SU-DHL-6 (cell line): ENCODE measurements at regions not wholly inside any gene's neighbourhood (a gene's known extent, or its start where the extent isn't known, plus 50 kb on each side); places are given as distances from the start of the nearest gene placed in this dataset.
A peak's percentile ranks its signal among the peaks of the same experiment; 100 is the strongest.
"Not testable (repeated sequence)": the region's sequence is repeated elsewhere in the genome, so short reads cannot be mapped to it uniquely, and the experiment has no call there.

Experiments used
- H2AFZ ChIP-seq: fragments of 200-600 bp; sonication (generic); 2 replicates; pipeline ENCODE4 v1.6.1; 2014; ENCODE audit warnings: low read depth, mild to moderate bottlenecking, moderate library complexity, mixed read lengths, antibody characterized with exemption, low read length; ENCODE audit not compliant: severe bottlenecking
- H3F3A ChIP-seq: fragments of 200-600 bp; shearing (Covaris generic); 2 replicates; pipeline ENCODE4 v1.6.0; 2016; ENCODE audit warnings: antibody characterized with exemption, mild to moderate bottlenecking; ENCODE audit not compliant: insufficient read depth
- H3K27ac ChIP-seq: fragments of 200-600 bp; sonication (generic); 2 replicates; pipeline ENCODE4 v1.5.1; 2016; ENCODE audit warnings: low read depth, mild to moderate bottlenecking, low read length, moderate library complexity, mixed read lengths
- H3K27me3 ChIP-seq: fragments of 200-600 bp; sonication (generic), shearing (Covaris generic); 2 replicates; pipeline ENCODE4 v1.6.0; 2014; ENCODE audit warnings: mild to moderate bottlenecking, low read length
- H3K36me3 ChIP-seq: fragments of 200-600 bp; sonication (generic); 2 replicates; pipeline ENCODE4 v1.6.1; 2014; ENCODE audit warnings: mild to moderate bottlenecking, low read length, mixed read lengths
- H3K4me2 ChIP-seq: fragments of 300-600, 200-600 bp; shearing (Covaris generic), sonication (generic); 2 replicates; pipeline ENCODE4 v1.6.0; 2014; ENCODE audit warnings: low read length, low read depth, mild to moderate bottlenecking; ENCODE audit not compliant: poor library complexity, severe bottlenecking
- H3K4me3 ChIP-seq: fragments of 200-600 bp; sonication (generic); 2 replicates; pipeline ENCODE4 v1.5.1; 2014; ENCODE audit warnings: antibody characterized with exemption, low read length, mild to moderate bottlenecking, mixed read lengths; ENCODE audit not compliant: insufficient read depth, poor library complexity, severe bottlenecking
- H3K79me2 ChIP-seq: fragments of 200-600 bp; sonication (generic); 2 replicates; pipeline ENCODE4 v1.6.1; 2014; ENCODE audit warnings: mild to moderate bottlenecking, low read length, moderate library complexity; ENCODE audit not compliant: insufficient read depth
- H3K9ac ChIP-seq: fragments of 200-600 bp; sonication (generic); 2 replicates; pipeline ENCODE4 v1.7.0; 2014; ENCODE audit warnings: mild to moderate bottlenecking, low read length
- H3K9me2 ChIP-seq: fragments of 200-600 bp; sonication (generic); replicated peaks from 2 replicates; pipeline ENCODE4 v1.6.1; 2014; ENCODE audit warnings: low read length; ENCODE audit not compliant: insufficient read depth
- H3K9me3 ChIP-seq: fragments of 200-600 bp; sonication (generic); 2 replicates; pipeline ENCODE4 v1.6.1; 2014; ENCODE audit warnings: low read length, mixed read lengths; ENCODE audit not compliant: insufficient read depth
- H4K20me1 ChIP-seq: fragments of 200-600 bp; sonication (generic); 2 replicates; pipeline ENCODE4 v1.6.1; 2014; ENCODE audit warnings: low read depth, mild to moderate bottlenecking, antibody characterized with exemption, low read length, moderate library complexity, mixed read lengths
- EZH2phosphoT487 ChIP-seq: fragments of 200-600 bp; sonication (generic), shearing (Covaris generic); conservative IDR thresholded peaks from 2 replicates; pipeline ENCODE4 v1.6.1; 2018; ENCODE audit warnings: mild to moderate bottlenecking, antibody characterized with exemption, low read length, moderate library complexity, mixed read lengths
- TF ChIP-seq, protein P1 (sequence below): fragments of 200-600 bp; sonication (generic); IDR thresholded peaks from one replicate; pipeline ENCODE4 v1.5.1; 2017; ENCODE audit warnings: antibody characterized with exemption, mild to moderate bottlenecking, low read length, moderate library complexity; ENCODE audit not compliant: insufficient read depth, poor library complexity, severe bottlenecking

DNA sequence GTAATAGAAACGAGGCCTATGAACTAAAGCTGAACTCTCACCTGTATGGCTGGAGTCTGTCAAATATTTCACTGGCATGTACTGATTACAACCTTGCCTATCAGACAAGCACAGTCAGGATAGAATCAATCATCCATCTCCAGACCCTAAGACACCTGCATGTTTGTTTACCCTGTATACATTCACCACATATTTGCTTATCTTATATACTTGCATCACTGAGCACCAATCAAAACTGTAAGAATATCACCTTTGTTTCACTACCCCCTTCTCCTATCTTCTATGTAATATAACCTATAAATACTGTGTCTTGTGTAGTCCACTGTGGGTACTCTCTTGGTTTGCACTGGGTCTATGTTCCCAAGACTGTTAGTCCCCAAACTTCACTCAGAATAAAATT is 1085.7 kb downstream of the TAF11L14 start:
- no peaks in the 10 kb centered on the region for H3K79me2 ChIP-seq
- no peak overlapping the region for H3K4me3 ChIP-seq
- no peaks in the 10 kb centered on the region for H3K36me3 ChIP-seq
- H4K20me1 ChIP-seq, result no peaks in the 10 kb centered on the region
- TF ChIP-seq, protein P1, sequence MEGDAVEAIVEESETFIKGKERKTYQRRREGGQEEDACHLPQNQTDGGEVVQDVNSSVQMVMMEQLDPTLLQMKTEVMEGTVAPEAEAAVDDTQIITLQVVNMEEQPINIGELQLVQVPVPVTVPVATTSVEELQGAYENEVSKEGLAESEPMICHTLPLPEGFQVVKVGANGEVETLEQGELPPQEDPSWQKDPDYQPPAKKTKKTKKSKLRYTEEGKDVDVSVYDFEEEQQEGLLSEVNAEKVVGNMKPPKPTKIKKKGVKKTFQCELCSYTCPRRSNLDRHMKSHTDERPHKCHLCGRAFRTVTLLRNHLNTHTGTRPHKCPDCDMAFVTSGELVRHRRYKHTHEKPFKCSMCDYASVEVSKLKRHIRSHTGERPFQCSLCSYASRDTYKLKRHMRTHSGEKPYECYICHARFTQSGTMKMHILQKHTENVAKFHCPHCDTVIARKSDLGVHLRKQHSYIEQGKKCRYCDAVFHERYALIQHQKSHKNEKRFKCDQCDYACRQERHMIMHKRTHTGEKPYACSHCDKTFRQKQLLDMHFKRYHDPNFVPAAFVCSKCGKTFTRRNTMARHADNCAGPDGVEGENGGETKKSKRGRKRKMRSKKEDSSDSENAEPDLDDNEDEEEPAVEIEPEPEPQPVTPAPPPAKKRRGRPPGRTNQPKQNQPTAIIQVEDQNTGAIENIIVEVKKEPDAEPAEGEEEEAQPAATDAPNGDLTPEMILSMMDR, result no peak
- no peak for TF ChIP-seq EZH2phosphoT487
- H3K4me2 ChIP-seq, result no peak overlapping the region
- no peaks in the 10 kb centered on the region for H3K9me3 ChIP-seq
- no peaks in the 10 kb centered on the region for H3K9me2 ChIP-seq
- no peaks in the 10 kb centered on the region for H3F3A ChIP-seq
- no peak overlapping the region for H3K9ac ChIP-seq
- no peaks in the 10 kb centered on the region for H3K27me3 ChIP-seq
- H2AFZ ChIP-seq, result no peak overlapping the region
- H3K27ac ChIP-seq, result no peak overlapping the region

- Histone ChIP-seq H3K27me3 (no peaks in the 10 kb centered on the region), H4K20me1 (no peaks in the 10 kb centered on the region), H2AFZ (no peak overlapping the region), H3K36me3 (no peaks in the 10 kb centered on the region), H3K9me3 (no peaks in the 10 kb centered on the region), H3K27ac (no peak overlapping the region), H3K9me2 (no peaks in the 10 kb centered on the region), H3K4me2 (no peak overlapping the region), H3K79me2 (no peaks in the 10 kb centered on the region), H3K4me3 (no peak overlapping the region), H3K9ac (no peak overlapping the region), H3F3A (no peaks in the 10 kb centered on the region)
- no peak for TF ChIP-seq EZH2phosphoT487
- TF ChIP-seq, protein P1, result no peak
These were observed 1098.6 kb downstream of the TAF11L14 start for GRCh38 chr5:18732556-18733479.

- Histone ChIP-seq H3K9ac (no peak overlapping the region), H4K20me1 (no peaks in the 10 kb centered on the region), H3F3A (no peaks in the 10 kb centered on the region), H3K9me2 (no peaks in the 10 kb centered on the region), H3K4me2 (no peak overlapping the region), H3K4me3 (no peak overlapping the region), H3K27me3 (no peaks in the 10 kb centered on the region), H2AFZ (no peak overlapping the region), H3K27ac (no peak overlapping the region), H3K36me3 (no peaks in the 10 kb centered on the region), H3K9me3 (no peaks in the 10 kb centered on the region), H3K79me2 (no peaks in the 10 kb centered on the region)
- TF ChIP-seq, protein P1, result no peak
- TF ChIP-seq EZH2phosphoT487, result no peak
These were observed 1101.8 kb downstream of the TAF11L14 start for GRCh38 chr5:18736051-18736398.

GRCh38 chr5:18736736-18737135 is 1102.5 kb downstream of the TAF11L14 start:
- H3K79me2 ChIP-seq, H3F3A ChIP-seq, H3K9ac ChIP-seq, H3K36me3 ChIP-seq, H3K27me3 ChIP-seq, H4K20me1 ChIP-seq, H3K4me3 ChIP-seq, H3K27ac ChIP-seq, H3K9me2 ChIP-seq, H3K9me3 ChIP-seq, H3K4me2 ChIP-seq: not testable (repeated sequence)
- H2AFZ ChIP-seq, result peak overlapping the region; percentile 30
